HG02852 (cell line): ENCODE measurements at regions not wholly inside any gene's neighbourhood (a gene's known extent, or its start where the extent isn't known, plus 50 kb on each side); places are given as distances from the start of the nearest gene placed in this dataset.

Experiments used
- ATAC-seq: cut with Tn5 transposase; IDR thresholded peaks from one replicate; pipeline ENCODE4 v1.9.1; 2021; ENCODE audit warnings: mild to moderate bottlenecking, moderate library complexity; ENCODE audit not compliant: unreplicated experiment

- no peak for ATAC-seq
These were observed 399.6 kb downstream of the TMEM135 start for GRCh38 chr11:87437133-87437843.

DNA sequence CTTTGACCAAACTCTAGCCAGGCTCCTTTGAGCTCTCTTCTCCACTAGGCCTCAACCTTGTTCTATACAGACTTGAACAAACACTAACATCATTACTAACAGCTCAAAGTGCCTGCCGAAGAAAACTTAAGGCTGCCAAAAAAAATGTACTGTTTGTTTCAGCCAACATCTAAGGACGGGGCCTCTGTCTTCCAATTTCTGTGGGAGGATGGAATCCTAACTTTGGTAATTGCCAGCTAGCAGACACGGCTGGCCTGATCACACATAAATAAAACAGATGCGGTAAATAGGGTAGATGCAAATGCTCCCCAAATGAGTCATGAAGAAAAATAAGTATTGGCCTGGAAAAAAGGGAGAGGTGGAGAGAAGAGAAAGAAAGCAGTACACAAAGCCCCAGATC, 394.3 kb downstream of the TMEM135 start:
- no peak for ATAC-seq

DNA sequence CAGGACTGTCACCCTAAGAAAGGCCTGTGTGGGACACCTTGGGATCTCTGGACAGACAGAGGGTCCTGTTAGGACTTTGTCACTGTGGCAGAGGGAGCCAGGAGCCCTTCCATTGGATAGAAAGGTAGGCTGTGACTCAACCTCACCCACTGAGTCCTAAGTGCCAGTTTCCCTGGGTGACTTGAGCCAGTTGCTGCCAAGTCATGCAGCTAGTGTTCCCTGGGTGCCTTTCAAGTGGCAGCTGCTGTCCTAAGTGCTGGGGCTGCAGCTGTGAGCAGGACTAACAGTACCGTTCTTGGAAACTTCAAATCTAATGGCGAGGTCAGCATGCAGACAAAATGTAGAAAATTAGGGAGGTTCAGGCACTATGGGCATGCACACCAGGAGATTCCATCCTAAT, 393.7 kb downstream of the TMEM135 start:
- no peak for ATAC-seq

- no peak for ATAC-seq
These were observed 393.1 kb downstream of the TMEM135 start for GRCh38 chr11:87430821-87431220.

- ATAC-seq, result no peak
These were observed 392.3 kb downstream of the TMEM135 start for GRCh38 chr11:87429996-87430395.

DNA sequence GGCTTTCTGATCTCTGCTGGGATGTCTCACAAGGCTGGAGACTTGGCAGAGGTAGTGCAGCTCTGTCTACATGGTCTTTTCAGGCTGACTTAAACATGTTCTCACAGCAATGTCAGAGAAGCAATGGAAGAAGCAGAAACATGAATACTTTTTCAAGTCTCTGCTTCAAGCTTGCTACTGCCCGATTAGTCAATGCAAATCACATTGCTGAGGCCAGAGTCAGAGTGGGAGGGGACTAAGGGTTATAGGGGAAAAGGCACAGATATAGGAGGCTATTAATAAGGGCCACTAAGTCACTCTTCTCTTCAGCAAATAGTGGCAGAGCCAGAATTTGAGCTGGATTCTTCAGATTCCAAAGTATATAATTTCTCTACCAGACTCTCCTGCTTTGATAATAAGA, 390.5 kb downstream of the TMEM135 start:
- no peak for ATAC-seq

DNA sequence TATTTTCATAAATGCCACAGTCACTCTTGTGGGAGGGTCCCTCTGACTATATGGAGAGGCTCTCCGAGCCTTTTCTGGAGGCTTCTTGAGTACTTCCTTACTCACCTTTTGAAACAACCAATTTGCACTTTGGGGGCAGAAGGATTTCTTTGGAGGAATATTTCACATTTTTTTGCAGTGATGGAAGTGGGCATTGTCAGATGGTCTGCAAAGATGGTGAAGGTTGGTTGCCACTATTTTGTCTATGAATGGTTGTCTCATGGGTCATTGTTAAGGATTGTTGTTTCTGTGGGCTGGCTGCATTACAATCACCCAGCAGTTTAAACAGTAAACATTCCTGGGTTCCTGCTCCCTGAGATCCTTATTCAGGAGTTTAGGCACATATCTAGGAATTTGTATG, 388.2 kb downstream of the TMEM135 start:
- no peak for ATAC-seq

- ATAC-seq, result no peak
These were observed 387.7 kb downstream of the TMEM135 start for GRCh38 chr11:87425391-87425790.

DNA sequence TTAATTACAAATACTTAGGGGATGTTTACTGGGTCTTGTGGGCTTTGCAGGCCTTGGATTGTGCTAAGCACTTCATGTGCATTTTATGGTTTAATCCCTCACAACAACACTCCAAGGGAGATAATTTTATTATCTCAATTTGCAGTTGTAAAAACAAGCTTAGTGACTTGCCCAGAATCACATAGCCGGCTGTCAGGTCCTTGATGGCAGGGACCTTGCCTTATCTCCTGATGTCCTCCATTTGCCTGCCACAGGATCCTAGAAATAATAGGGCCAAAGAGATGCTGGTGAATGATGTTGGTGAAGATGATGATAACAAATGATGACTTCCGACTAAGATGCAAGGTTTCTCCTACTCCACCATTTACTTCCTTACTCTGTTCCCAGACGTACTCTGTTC, 385.4 kb downstream of the TMEM135 start:
- no peak for ATAC-seq

DNA sequence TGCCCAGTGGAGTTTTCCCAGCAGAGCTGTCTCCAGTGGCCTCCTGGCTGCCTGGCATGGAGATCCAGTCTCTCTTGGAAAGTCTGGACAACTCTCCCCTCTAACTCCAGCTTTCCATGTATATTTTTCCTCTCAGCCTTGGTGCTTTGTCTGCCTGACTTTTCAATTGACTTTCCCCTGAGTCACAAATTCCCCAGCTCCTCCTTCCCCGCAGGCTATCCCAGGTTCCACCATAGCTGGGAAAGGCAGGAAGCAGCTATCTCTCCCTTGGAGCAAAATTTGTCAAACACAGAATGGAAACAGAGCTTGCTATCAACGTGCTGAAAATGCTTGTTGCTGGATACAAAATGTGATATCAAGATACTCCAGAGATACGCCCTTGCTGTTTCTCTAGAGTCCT, 384.8 kb downstream of the TMEM135 start:
- ATAC-seq, result no peak

- peak; percentile 91 for ATAC-seq
These were observed 383.7 kb downstream of the TMEM135 start for GRCh38 chr11:87421422-87421821.

- ATAC-seq, result no peak
These were observed 380.2 kb downstream of the TMEM135 start for GRCh38 chr11:87417951-87418350.

- no peak for ATAC-seq
These were observed 368.1 kb downstream of the TMEM135 start for GRCh38 chr11:87405843-87406242.

DNA sequence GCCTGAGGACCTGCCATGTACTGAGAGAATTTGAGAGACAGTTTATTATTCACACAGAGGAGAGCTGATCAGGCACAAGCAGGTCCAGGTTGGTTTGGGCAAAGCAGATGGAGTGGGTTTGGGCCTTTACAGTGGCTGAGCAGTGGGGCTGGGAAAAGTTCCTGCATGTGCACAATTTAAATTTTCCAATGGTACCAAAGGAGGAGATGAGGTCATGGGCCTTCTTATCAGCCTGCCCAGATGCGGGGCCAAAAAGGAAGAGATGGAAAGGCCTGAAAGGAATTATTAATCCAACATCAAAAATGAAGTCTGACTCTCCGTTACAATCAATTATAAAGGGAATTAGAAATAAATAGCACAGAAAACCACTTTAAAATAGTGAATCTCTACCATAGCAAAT, 367.6 kb downstream of the TMEM135 start:
- no peak for ATAC-seq

- ATAC-seq, result no peak
These were observed 363.9 kb downstream of the TMEM135 start for GRCh38 chr11:87401653-87402052.

DNA sequence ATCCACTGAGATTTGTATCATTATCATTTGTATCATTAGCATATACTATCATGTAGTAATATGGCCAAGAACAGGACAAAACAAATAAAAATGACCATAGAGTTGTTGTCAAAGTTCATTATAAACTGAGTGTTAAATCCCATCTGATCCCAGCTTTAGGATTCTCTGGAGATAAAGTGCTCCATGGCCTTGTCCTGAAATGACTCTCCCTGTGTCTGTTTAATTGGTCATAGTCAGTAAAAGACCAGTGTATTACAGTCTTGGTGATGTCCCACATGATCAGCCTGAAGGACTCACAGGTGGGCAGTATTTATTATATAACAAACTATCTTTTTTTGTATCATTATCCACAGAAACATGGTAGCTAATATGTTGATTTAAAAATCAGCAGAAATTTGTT, 361.6 kb downstream of the TMEM135 start:
- no peak for ATAC-seq

- no peak for ATAC-seq
These were observed 361.2 kb downstream of the TMEM135 start for GRCh38 chr11:87398931-87399330.

- no peak for ATAC-seq
These were observed 359.5 kb downstream of the TMEM135 start for GRCh38 chr11:87397011-87397865.

DNA sequence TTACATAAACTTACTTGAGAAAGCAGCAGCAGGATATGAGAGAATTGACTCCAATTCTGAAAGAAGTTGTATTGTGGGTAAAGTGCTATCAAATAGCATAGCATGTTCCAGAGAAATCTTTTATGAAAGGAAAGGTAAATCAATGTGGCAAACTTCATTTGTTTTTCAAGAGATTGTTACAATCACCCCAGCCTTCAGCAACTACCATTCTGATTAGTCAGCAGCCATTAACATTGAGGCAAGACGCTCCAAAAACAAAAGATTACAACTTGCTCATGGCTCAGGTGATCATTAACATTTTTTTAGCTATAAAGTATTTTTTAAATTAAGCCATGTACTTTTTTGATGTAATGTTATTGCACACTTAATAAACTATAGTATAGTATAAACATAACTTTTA, 357.2 kb downstream of the TMEM135 start:
- ATAC-seq, result no peak

GRCh38 chr11:87392665-87393064, 354.9 kb downstream of the TMEM135 start:
- no peak for ATAC-seq

DNA sequence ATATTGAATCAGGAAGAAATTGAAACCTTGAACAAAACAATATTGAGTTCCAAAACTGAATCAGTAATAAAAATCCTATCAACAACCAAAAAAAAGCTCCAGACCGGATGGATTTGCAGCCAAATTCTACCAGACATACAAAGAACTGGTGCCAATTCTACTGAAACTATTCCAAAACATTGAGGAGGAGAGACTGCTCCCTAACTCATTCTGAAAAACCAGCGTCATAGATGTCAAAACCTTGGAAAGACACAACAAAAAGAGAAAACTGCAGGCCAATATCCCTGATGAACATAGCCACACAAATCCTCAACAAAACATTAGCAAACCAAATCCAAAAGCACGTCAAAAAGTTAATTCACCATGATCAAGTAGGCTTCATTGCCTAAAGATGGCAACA, 353.8 kb downstream of the TMEM135 start:
- ATAC-seq, result no peak

- ATAC-seq, result no peak
These were observed 346.5 kb downstream of the TMEM135 start for GRCh38 chr11:87384078-87384729.
